ENCODE measurements at regions not wholly inside any gene's neighbourhood (a gene's known extent, or its start where the extent isn't known, plus 50 kb on each side); places are given as distances from the start of the nearest gene placed in this dataset.

DNA sequence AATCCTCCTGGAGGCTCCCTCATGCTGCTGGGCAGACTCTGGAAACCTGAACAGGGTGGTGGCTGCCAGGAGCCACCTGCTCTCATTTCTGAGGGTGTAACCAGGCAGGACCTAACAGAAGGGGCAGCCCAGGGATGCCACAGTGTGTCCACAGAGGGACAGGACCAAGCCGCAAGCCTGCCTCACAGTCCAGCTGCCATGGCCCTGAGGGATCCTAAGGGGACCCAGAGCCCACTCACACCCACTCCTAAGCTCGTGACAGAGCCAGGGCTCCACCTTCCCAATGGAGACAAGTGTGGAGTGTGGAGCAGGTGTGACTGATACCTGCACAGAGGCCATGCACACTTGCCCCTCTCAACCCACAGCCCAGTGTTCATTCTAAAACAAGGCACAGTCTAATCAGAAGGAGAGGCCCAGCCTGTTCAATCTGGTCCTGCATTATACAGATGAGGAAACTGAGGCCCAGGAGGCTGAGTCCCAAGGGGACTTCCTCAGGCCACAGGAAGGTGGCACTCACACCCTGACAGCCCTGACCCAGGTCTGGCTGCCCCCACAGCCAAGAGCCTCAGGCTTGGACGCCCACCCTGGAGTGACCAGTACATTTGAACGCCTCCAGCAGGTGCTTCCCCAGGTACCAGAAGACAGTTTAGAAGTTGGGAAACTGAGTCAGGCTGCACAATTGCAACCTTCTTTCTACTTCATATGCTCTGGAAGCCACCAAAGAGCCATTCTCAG lies 220.1 kb downstream of the TUBA3C start:
- TF ChIP-seq, protein P1, sequence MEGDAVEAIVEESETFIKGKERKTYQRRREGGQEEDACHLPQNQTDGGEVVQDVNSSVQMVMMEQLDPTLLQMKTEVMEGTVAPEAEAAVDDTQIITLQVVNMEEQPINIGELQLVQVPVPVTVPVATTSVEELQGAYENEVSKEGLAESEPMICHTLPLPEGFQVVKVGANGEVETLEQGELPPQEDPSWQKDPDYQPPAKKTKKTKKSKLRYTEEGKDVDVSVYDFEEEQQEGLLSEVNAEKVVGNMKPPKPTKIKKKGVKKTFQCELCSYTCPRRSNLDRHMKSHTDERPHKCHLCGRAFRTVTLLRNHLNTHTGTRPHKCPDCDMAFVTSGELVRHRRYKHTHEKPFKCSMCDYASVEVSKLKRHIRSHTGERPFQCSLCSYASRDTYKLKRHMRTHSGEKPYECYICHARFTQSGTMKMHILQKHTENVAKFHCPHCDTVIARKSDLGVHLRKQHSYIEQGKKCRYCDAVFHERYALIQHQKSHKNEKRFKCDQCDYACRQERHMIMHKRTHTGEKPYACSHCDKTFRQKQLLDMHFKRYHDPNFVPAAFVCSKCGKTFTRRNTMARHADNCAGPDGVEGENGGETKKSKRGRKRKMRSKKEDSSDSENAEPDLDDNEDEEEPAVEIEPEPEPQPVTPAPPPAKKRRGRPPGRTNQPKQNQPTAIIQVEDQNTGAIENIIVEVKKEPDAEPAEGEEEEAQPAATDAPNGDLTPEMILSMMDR (conservative IDR thresholded peaks at IDR 0.05; ENCODE audit: control insufficient read depth, insufficient read depth, low read depth, low read length), result no peak
- H3K4me3 ChIP-seq (ENCODE audit: control insufficient read depth, low read depth, low read length), result no peak overlapping the region
- no peak for DNase-seq (ENCODE audit: low read depth)

DNA sequence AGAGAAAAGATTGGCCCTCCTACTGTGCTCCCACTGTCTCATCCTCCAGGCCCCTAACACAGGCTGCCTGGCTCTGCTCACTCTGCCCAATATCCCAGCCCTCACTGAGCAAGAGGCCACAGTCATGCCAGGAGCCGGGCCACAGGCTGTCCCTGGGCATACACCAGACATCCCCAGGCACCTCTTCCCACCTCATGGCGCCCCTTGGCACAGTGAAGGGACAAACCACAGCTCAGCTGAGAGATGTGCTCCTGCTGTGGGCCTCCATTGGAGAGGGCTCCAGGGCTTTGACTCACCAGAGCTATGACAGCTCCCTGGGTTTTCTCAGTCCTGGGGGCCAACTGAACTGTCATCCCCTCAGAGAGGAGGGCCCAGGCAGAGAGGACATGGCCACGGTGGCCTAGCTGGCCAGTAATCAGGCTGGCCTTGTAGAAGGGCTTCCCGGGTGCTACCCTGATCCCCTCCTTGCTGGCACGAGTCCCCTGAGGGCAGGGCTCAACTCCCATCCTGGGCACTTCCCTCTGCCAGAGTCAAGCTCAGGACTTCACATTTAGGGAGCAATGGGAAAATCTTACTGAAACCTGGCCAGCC lies 220.9 kb downstream of the TUBA3C start:
- H3K4me3 ChIP-seq (ENCODE audit: control insufficient read depth, low read depth, low read length), result no peak overlapping the region
- no peak for DNase-seq (ENCODE audit: low read depth)
- TF ChIP-seq, protein P1 (conservative IDR thresholded peaks at IDR 0.05; ENCODE audit: control insufficient read depth, insufficient read depth, low read depth, low read length), result no peak

DNA sequence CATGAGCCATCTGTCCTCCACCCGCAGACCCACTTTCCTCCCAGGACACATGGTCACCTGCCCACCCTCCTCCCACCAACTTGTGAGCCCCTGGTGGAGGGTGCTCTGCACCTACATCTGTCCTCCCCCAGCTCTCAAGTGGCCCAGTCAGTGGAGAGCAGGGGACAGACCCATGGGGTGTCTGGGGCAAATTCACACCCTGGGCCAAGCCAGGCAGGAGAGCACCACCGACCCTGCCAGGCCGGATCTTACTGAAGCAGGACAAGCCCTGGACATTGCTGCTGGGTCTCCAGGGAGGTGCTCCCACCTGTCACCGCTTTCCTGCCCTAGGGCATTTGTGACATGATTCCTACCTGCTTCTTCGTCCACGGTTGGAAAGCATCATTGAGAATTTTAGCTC lies 221.6 kb downstream of the TUBA3C start:
- TF ChIP-seq, protein P1 (conservative IDR thresholded peaks at IDR 0.05; ENCODE audit: control insufficient read depth, insufficient read depth, low read depth, low read length), result no peak
- DNase-seq (ENCODE audit: low read depth), result no peak
- no peak overlapping the region for H3K4me3 ChIP-seq (ENCODE audit: control insufficient read depth, low read depth, low read length)

DNA sequence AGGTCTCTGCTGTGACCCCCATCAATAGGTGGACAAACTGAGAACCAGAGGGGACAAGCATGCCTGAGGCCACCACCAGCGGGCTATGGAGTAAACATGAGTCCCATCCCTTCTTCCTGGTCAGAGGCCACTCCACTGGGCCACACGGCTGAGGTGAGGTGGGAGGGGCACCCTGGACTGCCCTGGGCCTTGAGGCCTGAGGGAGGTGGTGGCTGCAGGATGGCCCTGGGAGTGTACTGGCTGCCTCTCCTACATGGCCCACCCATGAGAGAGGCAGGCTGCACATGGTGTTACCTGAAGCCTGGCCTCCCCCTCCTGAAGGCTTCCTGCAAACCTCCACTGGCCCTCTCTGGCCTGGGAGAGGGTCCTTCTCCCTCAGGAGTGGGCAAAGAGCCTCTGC lies 222.4 kb downstream of the TUBA3C start:
- no peak overlapping the region for H3K4me3 ChIP-seq (ENCODE audit: control insufficient read depth, low read depth, low read length)

DNA sequence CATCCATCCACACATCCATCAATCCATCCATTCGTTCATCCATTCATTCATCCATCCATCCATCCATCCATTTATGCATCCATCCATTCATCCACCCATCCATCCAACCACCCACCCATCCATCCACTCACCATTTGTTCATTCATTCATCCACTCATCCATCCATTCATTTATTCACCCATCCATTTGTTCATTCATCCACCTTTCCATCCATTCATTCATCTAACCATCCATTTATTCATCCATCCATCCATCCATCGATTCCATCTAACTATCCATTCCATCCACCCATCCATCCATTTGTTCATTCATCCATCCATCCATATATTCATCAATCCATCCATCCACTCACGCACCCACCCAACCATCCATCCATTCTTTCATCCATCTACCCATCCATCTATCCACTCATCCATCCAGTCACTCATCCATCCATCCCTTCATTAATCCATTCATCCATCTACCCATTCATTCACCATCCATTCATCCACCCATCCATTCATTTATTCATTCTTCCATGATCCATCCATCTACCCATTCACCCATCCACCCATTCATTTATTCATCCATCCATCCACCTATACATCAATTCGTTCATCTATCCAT lies 225.0 kb downstream of the TUBA3C start:
- TF ChIP-seq, protein P1 (conservative IDR thresholded peaks at IDR 0.05; ENCODE audit: control insufficient read depth, insufficient read depth, low read depth, low read length), result no peak
- no peak for DNase-seq (ENCODE audit: low read depth)
- no peak overlapping the region for H3K4me3 ChIP-seq (ENCODE audit: control insufficient read depth, low read depth, low read length)

More for the DNA sequence above, 222.4 kb downstream of the TUBA3C start:
- TF ChIP-seq, protein P1 (conservative IDR thresholded peaks at IDR 0.05; ENCODE audit: control insufficient read depth, insufficient read depth, low read depth, low read length), result no peak
- DNase-seq (ENCODE audit: low read depth), result no peak

DNA sequence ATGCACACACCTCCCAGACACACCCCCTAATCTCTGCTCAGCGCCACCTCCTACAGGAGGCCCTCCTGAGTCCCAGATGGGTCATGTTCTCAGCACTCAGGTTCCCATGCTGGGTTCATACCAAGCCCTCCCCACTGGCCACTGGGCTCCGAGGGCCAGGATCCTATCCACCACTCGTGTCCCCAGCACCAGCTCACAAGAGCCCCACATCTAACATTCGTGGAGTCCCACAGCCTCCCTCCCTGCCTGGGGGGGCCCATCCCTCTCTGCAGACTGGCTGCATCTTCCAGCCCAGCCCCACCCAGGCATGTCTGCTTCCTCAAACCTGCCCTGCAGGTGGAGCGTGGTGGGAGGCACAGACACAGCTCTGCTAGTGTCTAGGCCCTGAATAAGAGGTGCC lies 227.4 kb downstream of the TUBA3C start:
- H3K4me3 ChIP-seq (ENCODE audit: control insufficient read depth, low read depth, low read length), result no peak overlapping the region
- no peak for DNase-seq (ENCODE audit: low read depth)
- TF ChIP-seq, protein P1 (conservative IDR thresholded peaks at IDR 0.05; ENCODE audit: control insufficient read depth, insufficient read depth, low read depth, low read length), result no peak
